CD4-positive, alpha-beta T cell treated with Interleukin-12 subunit alpha and Interleukin-12 subunit beta, for 1 hour (primary cell): ENCODE measurements at regions not wholly inside any gene's neighbourhood (a gene's known extent, or its start where the extent isn't known, plus 50 kb on each side); places are given as distances from the start of the nearest gene placed in this dataset.

Experiments
- DNase-seq: peaks from one replicate; pipeline ENCODE4 v3.0.0-alpha.2; 2020

- DNase-seq: no peak
Observed at GRCh38 chr2:147548451-147548850, 296.4 kb upstream of the ACVR2A start.

- no peak for DNase-seq
Observed at GRCh38 chr2:147547440-147547839, 297.4 kb upstream of the ACVR2A start.

GRCh38 chr2:147546109-147546508 lies 298.7 kb upstream of the ACVR2A start:
- no peak for DNase-seq

GRCh38 chr2:147543056-147543455 lies 301.8 kb upstream of the ACVR2A start:
- no peak for DNase-seq

- DNase-seq: no peak
Observed at GRCh38 chr2:147542351-147542750, 302.5 kb upstream of the ACVR2A start.

- DNase-seq: no peak
Observed at GRCh38 chr2:147541314-147541713, 303.5 kb upstream of the ACVR2A start.

- no peak for DNase-seq
Observed at GRCh38 chr2:147538821-147539220, 306.0 kb upstream of the ACVR2A start.

- no peak for DNase-seq
Observed at GRCh38 chr2:147538088-147538487, 306.7 kb upstream of the ACVR2A start.

- DNase-seq: no peak
Observed at GRCh38 chr2:147531269-147531668, 313.6 kb upstream of the ACVR2A start.

- DNase-seq: no peak
Observed at GRCh38 chr2:147530033-147530432, 314.8 kb upstream of the ACVR2A start.

- no peak for DNase-seq
Observed at GRCh38 chr2:147525819-147526489, 318.9 kb upstream of the ACVR2A start.

- no peak for DNase-seq
Observed at GRCh38 chr2:147524912-147525311, 319.9 kb upstream of the ACVR2A start.

- DNase-seq: no peak
Observed at GRCh38 chr2:147523415-147523814, 321.4 kb upstream of the ACVR2A start.

- no peak for DNase-seq
Observed at GRCh38 chr2:147521936-147522335, 322.9 kb upstream of the ACVR2A start.

- no peak for DNase-seq
Observed at GRCh38 chr2:147520817-147521216, 324.0 kb upstream of the ACVR2A start.

GRCh38 chr2:147519178-147519577 lies 325.7 kb upstream of the ACVR2A start:
- DNase-seq: no peak

- DNase-seq: no peak
Observed at GRCh38 chr2:147515213-147515612, 329.6 kb upstream of the ACVR2A start.

- DNase-seq: no peak
Observed at GRCh38 chr2:147512206-147512605, 332.6 kb upstream of the ACVR2A start.

GRCh38 chr2:147511491-147511948 lies 333.3 kb upstream of the ACVR2A start:
- no peak for DNase-seq

- no peak for DNase-seq
Observed at GRCh38 chr2:147509821-147510220, 335.0 kb upstream of the ACVR2A start.

- no peak for DNase-seq
Observed at GRCh38 chr2:147506889-147507288, 337.9 kb upstream of the ACVR2A start.

- DNase-seq: no peak
Observed at GRCh38 chr2:147502711-147503290, 342.0 kb upstream of the ACVR2A start.

GRCh38 chr2:147501968-147502367 lies 342.9 kb upstream of the ACVR2A start:
- DNase-seq: no peak

- DNase-seq: no peak
Observed at GRCh38 chr2:147500819-147501395, 343.9 kb upstream of the ACVR2A start.

GRCh38 chr2:147500229-147500628 lies 344.6 kb upstream of the ACVR2A start:
- DNase-seq: peak; percentile 37
